Uterus (tissue), 3 donors: ENCODE measurements at regions not wholly inside any gene's neighbourhood (a gene's known extent, or its start where the extent isn't known, plus 50 kb on each side); places are given as distances from the start of the nearest gene placed in this dataset.
"Not testable (repeated sequence)": the region's sequence is repeated elsewhere in the genome, so short reads cannot be mapped to it uniquely, and the experiment has no call there.

Experiments
- DNase-seq, 2 donors: peaks; one replicate each; pipeline ENCODE4 v3.0.0-alpha.2; 2019 to 2020
- H3K27ac ChIP-seq, 2 donors: fragments of 200-600 bp; sonication (generic); 1 replicate in 1 of 2; 2 replicates in 1 of 2; pipeline ENCODE4 v1.5.1; 2016 to 2018
- H3K27me3 ChIP-seq, 2 donors: fragments of 200-600 bp; sonication (generic); one replicate each; pipeline ENCODE4 v1.5.1; 2018 to 2019; ENCODE audit warnings: control low read depth in 1 of 2
- H3K36me3 ChIP-seq, 2 donors: fragments of 200-600 bp; sonication (generic); one replicate each; pipeline ENCODE4 v1.5.1; 2019; ENCODE audit warnings: control low read depth in 1 of 2
- H3K4me1 ChIP-seq, 2 donors: fragments of 200-600 bp; sonication (generic); one replicate each; pipeline ENCODE4 v1.5.1; 2018 to 2019; ENCODE audit warnings: control low read depth in 1 of 2
- H3K4me3 ChIP-seq, 2 donors: fragments of 200-600 bp; sonication (generic); 1 replicate in 1 of 2; 2 replicates in 1 of 2; pipeline ENCODE4 v1.5.1; 2018 to 2019; ENCODE audit warnings: mild to moderate bottlenecking in 1 of 2
- H3K9me3 ChIP-seq, 2 donors: fragments of 200-600 bp; sonication (generic); one replicate each; pipeline ENCODE4 v1.5.1; 2019; ENCODE audit warnings: control low read depth in 1 of 2
- POLR2A ChIP-seq, 2 donors: fragments of 450-650 bp; IDR thresholded peaks; one replicate each; pipeline ENCODE4 v1.6.1; 2016; ENCODE audit warnings: antibody characterized with exemption in 2 of 2, mild to moderate bottlenecking in 1 of 2, moderate library complexity in 1 of 2
- intact Hi-C: fragments of 100-400 bp; cut with DNase I; formaldehyde crosslinking; loops from one replicate; pipeline ENCODE4 v1.15.1; 2023; ENCODE audit warnings: low total_unique reads
- TF ChIP-seq, protein P1 (sequence below), 4 experiments: fragments of 200-600 bp in 2 of 4; fragments of 450-650 bp in 2 of 4; sonication (generic) in 2 of 4; IDR thresholded peaks; one replicate each; pipeline ENCODE4 v1.5.1; 2016 to 2019; ENCODE audit warnings: antibody characterized with exemption in 4 of 4, mild to moderate bottlenecking in 2 of 4, moderate library complexity in 1 of 4
- donor health status: DM: yes; HTN: yes; CAD: no.

DNA sequence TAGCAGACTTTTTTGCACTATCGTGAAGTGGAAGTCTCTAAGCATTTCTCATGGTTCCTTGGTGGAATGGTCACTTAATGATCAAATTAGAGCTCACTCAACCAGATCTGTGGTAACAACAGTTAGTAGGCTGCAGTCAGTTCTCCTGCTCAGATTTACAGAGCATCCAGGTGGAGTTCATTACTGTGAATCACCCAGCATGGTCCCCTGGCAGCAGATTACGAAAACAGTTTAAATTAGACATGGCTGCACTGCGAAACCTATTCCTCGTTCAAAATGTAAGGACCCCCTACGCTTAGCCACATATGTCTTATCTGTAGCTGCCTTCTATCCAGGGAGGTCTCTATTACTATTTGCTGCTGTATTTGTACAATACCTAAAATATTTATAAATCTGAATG, 823.6 kb upstream of the ARRDC3 start:
- H3K9me3 ChIP-seq: no peaks in the 10 kb centered on the region
- no peak overlapping the region for H3K27ac ChIP-seq
- intact Hi-C loops: no loop called here
- H3K4me1 ChIP-seq: no peaks in the 10 kb centered on the region
- no peak for DNase-seq
- H3K36me3 ChIP-seq: no peaks in the 10 kb centered on the region
- H3K4me3 ChIP-seq: no peak overlapping the region
- TF ChIP-seq, protein P1, sequence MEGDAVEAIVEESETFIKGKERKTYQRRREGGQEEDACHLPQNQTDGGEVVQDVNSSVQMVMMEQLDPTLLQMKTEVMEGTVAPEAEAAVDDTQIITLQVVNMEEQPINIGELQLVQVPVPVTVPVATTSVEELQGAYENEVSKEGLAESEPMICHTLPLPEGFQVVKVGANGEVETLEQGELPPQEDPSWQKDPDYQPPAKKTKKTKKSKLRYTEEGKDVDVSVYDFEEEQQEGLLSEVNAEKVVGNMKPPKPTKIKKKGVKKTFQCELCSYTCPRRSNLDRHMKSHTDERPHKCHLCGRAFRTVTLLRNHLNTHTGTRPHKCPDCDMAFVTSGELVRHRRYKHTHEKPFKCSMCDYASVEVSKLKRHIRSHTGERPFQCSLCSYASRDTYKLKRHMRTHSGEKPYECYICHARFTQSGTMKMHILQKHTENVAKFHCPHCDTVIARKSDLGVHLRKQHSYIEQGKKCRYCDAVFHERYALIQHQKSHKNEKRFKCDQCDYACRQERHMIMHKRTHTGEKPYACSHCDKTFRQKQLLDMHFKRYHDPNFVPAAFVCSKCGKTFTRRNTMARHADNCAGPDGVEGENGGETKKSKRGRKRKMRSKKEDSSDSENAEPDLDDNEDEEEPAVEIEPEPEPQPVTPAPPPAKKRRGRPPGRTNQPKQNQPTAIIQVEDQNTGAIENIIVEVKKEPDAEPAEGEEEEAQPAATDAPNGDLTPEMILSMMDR (IDR thresholded peaks at IDR 0.05): no peak
- TF ChIP-seq POLR2A (IDR thresholded peaks at IDR 0.05): no peak
- no peaks in the 10 kb centered on the region for H3K27me3 ChIP-seq

DNA sequence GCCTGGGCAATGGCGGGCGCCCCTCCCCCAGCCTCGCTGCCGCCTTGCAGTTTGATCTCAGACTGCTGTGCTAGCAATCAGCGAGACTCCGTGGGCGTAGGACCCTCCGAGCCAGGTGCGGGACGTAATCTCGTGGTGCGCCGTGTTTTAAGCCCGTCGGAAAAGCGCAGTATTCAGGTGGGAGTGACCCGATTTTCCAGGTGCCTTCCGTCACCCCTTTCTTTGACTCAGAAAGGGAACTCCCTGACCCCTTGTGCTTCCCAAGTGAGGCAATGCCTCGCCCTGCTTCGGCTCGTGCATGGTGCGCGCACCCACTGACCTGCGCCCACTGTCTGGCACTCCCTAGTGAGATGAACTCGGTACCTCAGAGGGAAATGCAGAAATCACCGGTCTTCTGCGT, 815.9 kb upstream of the ARRDC3 start:
- H3K4me1 ChIP-seq, H3K27me3 ChIP-seq, H3K4me3 ChIP-seq, H3K9me3 ChIP-seq, H3K36me3 ChIP-seq, H3K27ac ChIP-seq, intact Hi-C loops, DNase-seq: not testable (repeated sequence)

DNA sequence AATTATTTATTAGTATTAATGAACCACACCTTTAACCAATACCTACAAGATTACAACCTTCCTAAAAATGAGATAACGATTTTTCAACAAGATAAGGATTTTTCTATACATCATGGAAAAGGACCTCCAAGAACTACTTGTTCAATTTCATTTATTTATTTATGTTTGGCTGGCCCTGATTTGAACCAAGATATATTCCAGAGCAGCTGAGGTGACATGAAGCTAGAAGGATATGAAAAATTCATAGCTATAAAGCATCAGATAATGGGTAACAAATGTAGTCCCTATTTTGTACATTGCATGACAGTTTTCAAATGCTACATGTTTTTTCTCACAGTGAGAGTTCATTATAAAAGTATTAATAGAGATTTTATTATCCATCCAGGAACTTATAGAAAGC, 798.5 kb upstream of the ARRDC3 start:
- TF ChIP-seq, protein P1 (IDR thresholded peaks at IDR 0.05): no peak
- TF ChIP-seq POLR2A (IDR thresholded peaks at IDR 0.05): no peak
- Histone ChIP-seq H3K4me3 (no peak overlapping the region), H3K27ac (no peak overlapping the region), H3K4me1 (no peaks in the 10 kb centered on the region), H3K27me3 (no peaks in the 10 kb centered on the region), H3K36me3 (no peaks in the 10 kb centered on the region), H3K9me3 (no peaks in the 10 kb centered on the region)
- DNase-seq: no peak
- intact Hi-C loops: no loop called here

DNA sequence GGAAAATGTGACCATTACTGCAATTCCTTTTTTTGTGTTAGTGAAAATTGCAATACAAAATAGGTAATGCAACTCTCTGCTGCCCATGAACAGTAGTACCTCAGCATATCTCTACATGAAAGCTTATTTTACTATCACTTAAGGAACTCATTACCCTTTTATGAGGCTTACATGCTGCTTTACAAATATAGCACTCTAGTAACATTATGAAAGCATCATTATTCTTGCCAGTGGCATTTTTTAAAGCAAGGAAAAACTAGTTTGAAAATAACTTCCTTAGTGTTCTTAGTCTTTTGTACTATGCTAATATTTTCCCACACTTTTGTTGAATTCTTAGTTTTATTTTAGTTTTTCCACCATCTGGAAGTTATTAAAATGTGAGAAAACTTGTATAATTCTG, 797.3 kb upstream of the ARRDC3 start:
- Histone ChIP-seq H3K27ac (no peak overlapping the region), H3K36me3 (no peaks in the 10 kb centered on the region), H3K27me3 (no peaks in the 10 kb centered on the region), H3K9me3 (no peaks in the 10 kb centered on the region), H3K4me1 (no peaks in the 10 kb centered on the region), H3K4me3 (no peak overlapping the region)
- no peak for DNase-seq
- intact Hi-C loops: no loop called here
- TF ChIP-seq, protein P1 (IDR thresholded peaks at IDR 0.05): no peak
- TF ChIP-seq POLR2A (IDR thresholded peaks at IDR 0.05): no peak

DNA sequence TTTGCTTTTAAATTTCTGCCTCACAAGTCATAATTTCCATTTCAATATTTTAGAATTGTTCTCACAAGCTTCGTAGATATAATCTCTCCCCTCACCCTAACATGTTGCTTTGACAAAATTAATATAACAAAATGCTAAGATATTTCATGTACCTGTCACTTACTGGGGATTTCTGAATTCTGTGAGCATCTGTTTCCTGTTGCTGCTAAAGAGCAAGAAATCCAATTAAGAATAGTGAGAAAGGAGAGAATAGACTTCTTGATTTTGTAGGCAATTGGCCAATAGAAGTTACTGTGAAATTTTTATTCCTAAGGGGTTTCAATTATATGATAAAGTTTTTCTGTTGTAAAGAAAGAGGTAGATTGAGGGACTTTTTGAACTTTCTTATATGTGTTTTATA, 796.5 kb upstream of the ARRDC3 start:
- Histone ChIP-seq H3K4me3 (no peak overlapping the region), H3K4me1 (no peaks in the 10 kb centered on the region), H3K27me3 (no peaks in the 10 kb centered on the region), H3K36me3 (no peaks in the 10 kb centered on the region), H3K9me3 (no peaks in the 10 kb centered on the region), H3K27ac (no peak overlapping the region)
- intact Hi-C loops: no loop called here
- TF ChIP-seq, protein P1 (IDR thresholded peaks at IDR 0.05): no peak
- no peak for TF ChIP-seq POLR2A (IDR thresholded peaks at IDR 0.05)
- DNase-seq: no peak

DNA sequence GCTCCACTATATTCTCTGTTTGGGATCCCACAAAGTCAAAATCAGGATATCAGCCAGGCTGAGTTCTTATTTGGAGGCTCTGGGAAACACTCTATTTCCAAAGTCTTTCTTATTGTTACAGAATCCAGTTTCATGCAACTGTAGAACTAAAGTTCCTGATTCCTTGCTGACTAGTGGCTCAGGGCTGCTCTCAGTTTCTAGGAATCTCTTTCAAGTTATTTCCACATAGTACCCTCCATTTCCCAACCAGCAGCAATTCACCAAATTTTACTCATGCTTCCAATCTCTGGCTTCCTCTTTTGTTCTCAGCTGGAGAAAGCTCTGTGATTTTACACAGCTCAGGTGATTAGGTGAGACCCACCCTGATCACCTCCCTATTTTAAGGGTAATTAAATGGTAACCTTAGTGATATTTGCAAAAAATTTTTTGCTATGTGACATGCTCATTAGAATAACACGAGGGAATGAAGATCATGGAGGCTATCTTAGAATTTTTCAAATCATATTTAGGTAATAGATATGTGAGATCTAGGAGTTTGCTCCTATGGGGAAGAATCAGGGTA, 794.9 kb upstream of the ARRDC3 start:
- Histone ChIP-seq H3K36me3 (no peaks in the 10 kb centered on the region), H3K27me3 (no peaks in the 10 kb centered on the region), H3K9me3 (no peaks in the 10 kb centered on the region), H3K4me3 (no peak overlapping the region), H3K4me1 (no peaks in the 10 kb centered on the region), H3K27ac (no peak overlapping the region)
- intact Hi-C loops: no loop called here
- no peak for DNase-seq
- TF ChIP-seq, protein P1 (IDR thresholded peaks at IDR 0.05): no peak
- TF ChIP-seq POLR2A (IDR thresholded peaks at IDR 0.05): no peak
